PC-3 (cell line): ENCODE measurements at regions not wholly inside any gene's neighbourhood (a gene's known extent, or its start where the extent isn't known, plus 50 kb on each side); places are given as distances from the start of the nearest gene placed in this dataset.

Source experiments
- ATAC-seq: fragments of 200-7000 bp; cut with Tn5 transposase; 2 replicates; pipeline ENCODE4 v1.9.1; 2020; ENCODE audit warnings: mild to moderate bottlenecking, moderate library complexity
- BruUV-seq: library from RNA; stranded (reverse); fragments of 400-500 nt; replicated peaks from 2 replicates; lab custom pipeline; 2021; lab: Mats Ljungman, UMichigan
- CTCF ChIA-PET: fragments of 300-600 bp; sonication (Branson Sonifier 250); formaldehyde crosslinking; loops from one replicate; lab custom pipeline; 2022; ENCODE audit warnings: antibody characterized with exemption; lab: Charles Lee
- POLR2A ChIA-PET: fragments of 300-600 bp; sonication (Branson Sonifier 250); formaldehyde crosslinking; loops from one replicate; lab custom pipeline; 2022; ENCODE audit warnings: antibody characterized with exemption; ENCODE audit not compliant: unreplicated experiment; lab: Charles Lee
- DNase-seq: peaks from one replicate; pipeline ENCODE4 v3.0.0-alpha.2; 2015
- H2AFZ ChIP-seq: fragments of 300-600 bp; sonication (generic); 2 replicates; pipeline ENCODE4 v1.6.0; 2016; ENCODE audit warnings: antibody characterized with exemption, low read length
- H3F3A ChIP-seq: fragments of 300-600 bp; sonication (generic); one replicate; pipeline ENCODE4 v1.6.0; 2017; ENCODE audit warnings: antibody characterized with exemption, low read length, control low read depth, mild to moderate bottlenecking; ENCODE audit not compliant: unreplicated experiment
- H3K27ac ChIP-seq: fragments of 300-600 bp; sonication (generic); 2 replicates; pipeline ENCODE4 v1.5.1; 2016; ENCODE audit warnings: mild to moderate bottlenecking, low read length
- H3K27me3 ChIP-seq: fragments of 300-600 bp; sonication (generic); 2 replicates; pipeline ENCODE4 v1.6.1; 2016; ENCODE audit warnings: low read length, mixed read lengths
- H3K36me3 ChIP-seq: fragments of 300-600 bp; sonication (generic); 2 replicates; pipeline ENCODE4 v1.6.1; 2016; ENCODE audit warnings: low read depth, mixed run types, low read length, mixed read lengths
- H3K4me1 ChIP-seq: fragments of 300-600 bp; sonication (generic); 2 replicates; pipeline ENCODE4 v1.5.1; 2016; ENCODE audit warnings: low read length; ENCODE audit not compliant: insufficient read depth
- H3K4me2 ChIP-seq: fragments of 300-600 bp; sonication (generic); 2 replicates; pipeline ENCODE4 v1.6.0; 2016; ENCODE audit warnings: low read length
- H3K4me3 ChIP-seq: fragments of 300-600 bp; sonication (generic); 2 replicates; pipeline ENCODE4 v1.5.1; 2016; ENCODE audit warnings: mild to moderate bottlenecking, low read length, mixed read lengths
- H3K79me2 ChIP-seq: fragments of 300-600 bp; sonication (generic); 2 replicates; pipeline ENCODE4 v1.6.1; 2017; ENCODE audit warnings: low read length, mixed read lengths
- H3K9ac ChIP-seq: fragments of 300-600 bp; sonication (generic); 2 replicates; pipeline ENCODE4 v1.6.0; 2016; ENCODE audit warnings: mild to moderate bottlenecking, low read length
- H3K9me2 ChIP-seq: fragments of 300-600 bp; sonication (generic); replicated peaks from 2 replicates; pipeline ENCODE4 v1.6.1; 2016; ENCODE audit warnings: mixed run types, low read length, mixed read lengths
- H3K9me3 ChIP-seq: fragments of 300-600 bp; sonication (generic); 2 replicates; pipeline ENCODE4 v1.6.1; 2016; ENCODE audit warnings: low read length, mixed read lengths
- H4K20me1 ChIP-seq: fragments of 300-600 bp; sonication (generic); 2 replicates; pipeline ENCODE4 v1.6.1; 2016; ENCODE audit warnings: low read length, mixed read lengths
- EZH2 ChIP-seq: fragments of 300-600 bp; sonication (generic); IDR thresholded peaks from one replicate; pipeline ENCODE4 v1.6.1; 2017; ENCODE audit warnings: antibody characterized with exemption, mild to moderate bottlenecking, low read length; ENCODE audit not compliant: unreplicated experiment
- EZH2phosphoT487 ChIP-seq: fragments of 300-600 bp; sonication (generic); IDR thresholded peaks from 2 replicates; pipeline ENCODE4 v1.6.1; 2018; ENCODE audit warnings: mild to moderate bottlenecking, antibody characterized with exemption, low read length, borderline replicate concordance
- intact Hi-C: fragments of 100-400 bp; cut with micrococcal nuclease; formaldehyde crosslinking; loops from 2 replicates; pipeline ENCODE4 v1.9.0; 2023
- TF ChIP-seq, protein P1 (sequence below): fragments of 300-600 bp; sonication (generic); conservative IDR thresholded peaks from 2 replicates; pipeline ENCODE4 v1.5.1; 2017; ENCODE audit warnings: antibody characterized with exemption, low read depth, mild to moderate bottlenecking, low read length

GRCh38 chr5:26791433-26791832 lies 247.0 kb downstream of the CDH9 start:
- no peaks in the 10 kb centered on the region for H3K9me2 ChIP-seq
- TF ChIP-seq EZH2phosphoT487 (no peak), EZH2 (no peak)
- TF ChIP-seq, protein P1, sequence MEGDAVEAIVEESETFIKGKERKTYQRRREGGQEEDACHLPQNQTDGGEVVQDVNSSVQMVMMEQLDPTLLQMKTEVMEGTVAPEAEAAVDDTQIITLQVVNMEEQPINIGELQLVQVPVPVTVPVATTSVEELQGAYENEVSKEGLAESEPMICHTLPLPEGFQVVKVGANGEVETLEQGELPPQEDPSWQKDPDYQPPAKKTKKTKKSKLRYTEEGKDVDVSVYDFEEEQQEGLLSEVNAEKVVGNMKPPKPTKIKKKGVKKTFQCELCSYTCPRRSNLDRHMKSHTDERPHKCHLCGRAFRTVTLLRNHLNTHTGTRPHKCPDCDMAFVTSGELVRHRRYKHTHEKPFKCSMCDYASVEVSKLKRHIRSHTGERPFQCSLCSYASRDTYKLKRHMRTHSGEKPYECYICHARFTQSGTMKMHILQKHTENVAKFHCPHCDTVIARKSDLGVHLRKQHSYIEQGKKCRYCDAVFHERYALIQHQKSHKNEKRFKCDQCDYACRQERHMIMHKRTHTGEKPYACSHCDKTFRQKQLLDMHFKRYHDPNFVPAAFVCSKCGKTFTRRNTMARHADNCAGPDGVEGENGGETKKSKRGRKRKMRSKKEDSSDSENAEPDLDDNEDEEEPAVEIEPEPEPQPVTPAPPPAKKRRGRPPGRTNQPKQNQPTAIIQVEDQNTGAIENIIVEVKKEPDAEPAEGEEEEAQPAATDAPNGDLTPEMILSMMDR, result no peak
- H3K27me3 ChIP-seq, result no peaks in the 10 kb centered on the region
- CTCF ChIA-PET, result no interaction called here
- H3K79me2 ChIP-seq, result no peaks in the 10 kb centered on the region
- no peaks in the 10 kb centered on the region for H3K9me3 ChIP-seq
- no peaks in the 10 kb centered on the region for H3K4me1 ChIP-seq
- ATAC-seq (no peak), DNase-seq (no peak)
- BruUV-seq, result no TSS peak
- intact Hi-C loops, result no loop called here
- no peak overlapping the region for H3K4me2 ChIP-seq
- H3K27ac ChIP-seq, result no peak overlapping the region
- H3K36me3 ChIP-seq, result no peaks in the 10 kb centered on the region
- H3K9ac ChIP-seq, result no peak overlapping the region
- H4K20me1 ChIP-seq, result no peaks in the 10 kb centered on the region
- H3K4me3 ChIP-seq, result no peak overlapping the region
- H3F3A ChIP-seq, result no peaks in the 10 kb centered on the region
- POLR2A ChIA-PET, result no interaction called here
- peak overlapping the region; percentile 41; the same call in 1 of the 2 replicates for H2AFZ ChIP-seq

DNA sequence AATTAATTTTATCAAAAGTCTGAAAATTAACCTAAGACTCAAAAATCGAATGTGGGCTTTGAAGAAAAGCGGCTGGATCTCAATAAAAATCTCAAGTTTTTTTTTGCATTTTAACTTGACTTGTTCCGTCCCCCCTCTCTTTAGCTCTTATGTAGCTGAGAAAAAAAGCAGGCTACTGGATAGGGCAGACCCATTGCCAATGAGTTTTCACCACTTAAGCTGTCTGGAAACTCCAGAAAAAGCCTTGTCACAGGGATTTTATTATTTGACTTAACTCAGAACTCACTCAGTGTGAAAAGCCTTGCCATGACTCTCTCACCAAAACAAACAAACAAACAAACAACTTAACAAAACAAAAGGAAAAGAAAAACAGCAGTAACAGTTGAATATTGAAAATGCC lies 247.4 kb downstream of the CDH9 start:
- Histone ChIP-seq H3K4me1 (no peaks in the 10 kb centered on the region), H3K9ac (no peak overlapping the region), H3K9me2 (no peaks in the 10 kb centered on the region), H3K9me3 (no peaks in the 10 kb centered on the region), H2AFZ (peak overlapping the region; percentile 41), H3K27me3 (no peaks in the 10 kb centered on the region), H4K20me1 (no peaks in the 10 kb centered on the region), H3K4me3 (no peak overlapping the region), H3F3A (no peaks in the 10 kb centered on the region), H3K27ac (no peak overlapping the region), H3K79me2 (no peaks in the 10 kb centered on the region), H3K36me3 (no peaks in the 10 kb centered on the region), H3K4me2 (no peak overlapping the region)
- ATAC-seq (no peak), DNase-seq (no peak)
- ChIA-PET POLR2A (no interaction called here), CTCF (no interaction called here)
- BruUV-seq, result no TSS peak
- TF ChIP-seq EZH2 (no peak), EZH2phosphoT487 (no peak)
- TF ChIP-seq, protein P1, result no peak
- intact Hi-C loops, result no loop called here

GRCh38 chr5:26763215-26763614 lies 275.2 kb downstream of the CDH9 start:
- no peak for DNase-seq
- TF ChIP-seq EZH2, result no peak
- no peak for TF ChIP-seq EZH2phosphoT487
- TF ChIP-seq, protein P1, result no peak
- no peaks in the 10 kb centered on the region for H3K79me2 ChIP-seq
- ChIA-PET CTCF (no interaction called here), POLR2A (no interaction called here)
- H4K20me1 ChIP-seq, result no peaks in the 10 kb centered on the region
- intact Hi-C loops, result no loop called here
- H3K36me3 ChIP-seq, result no peaks in the 10 kb centered on the region
- no peaks in the 10 kb centered on the region for H3K27me3 ChIP-seq
- H3K4me2 ChIP-seq, result no peak overlapping the region
- no TSS peak for BruUV-seq
- H3K9me3 ChIP-seq, result no peaks in the 10 kb centered on the region
- no peaks in the 10 kb centered on the region for H3F3A ChIP-seq
- H3K27ac ChIP-seq, result no peak overlapping the region
- H3K4me1 ChIP-seq, result no peaks in the 10 kb centered on the region
- ATAC-seq, result no peak
- H3K4me3 ChIP-seq, result no peak overlapping the region
- no peak overlapping the region for H3K9ac ChIP-seq
- H3K9me2 ChIP-seq, result no peaks in the 10 kb centered on the region
- H2AFZ ChIP-seq, result no peak overlapping the region
